A673 (cell line): ENCODE measurements at regions not wholly inside any gene's neighbourhood (a gene's known extent, or its start where the extent isn't known, plus 50 kb on each side); places are given as distances from the start of the nearest gene placed in this dataset.

Experiments used
- CTCF ChIP-seq: fragments of 300-800, 200-600 bp; sonication (generic); conservative IDR thresholded peaks from 2 replicates; pipeline ENCODE4 v1.5.1; 2017; ENCODE audit warnings: low read depth, mild to moderate bottlenecking, antibody characterized with exemption, low read length, moderate library complexity, mixed read lengths
- EZH2 ChIP-seq: fragments of 200-600 bp; sonication (generic); IDR thresholded peaks from 2 replicates; pipeline ENCODE4 v1.6.1; 2017; ENCODE audit warnings: borderline replicate concordance, low read depth, mild to moderate bottlenecking, mixed read lengths, antibody characterized with exemption, low read length; ENCODE audit not compliant: poor library complexity, severe bottlenecking

DNA sequence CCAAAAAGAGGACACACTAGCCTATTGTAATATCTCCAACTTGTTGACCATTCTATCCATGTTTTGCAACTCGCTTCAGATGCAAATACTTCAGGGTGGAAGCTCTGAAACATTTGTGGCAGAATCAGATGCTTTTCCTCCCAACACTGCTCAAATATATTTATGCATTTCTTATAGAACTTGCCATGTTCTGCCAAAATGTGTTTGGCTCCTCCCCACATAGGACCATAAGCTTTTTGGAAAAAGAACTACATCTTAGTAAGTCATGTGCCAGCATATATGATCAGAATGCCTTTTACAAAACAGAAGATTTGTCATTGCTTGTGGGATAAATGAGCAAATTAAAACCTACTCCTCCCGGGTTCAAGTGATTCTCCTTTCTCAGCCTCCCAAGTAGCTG is 484.5 kb downstream of the TNS3 start:
- TF ChIP-seq CTCF (no peak), EZH2 (no peak)
